ENCODE measurements at regions not wholly inside any gene's neighbourhood (a gene's known extent, or its start where the extent isn't known, plus 50 kb on each side); places are given as distances from the start of the nearest gene placed in this dataset.

DNA sequence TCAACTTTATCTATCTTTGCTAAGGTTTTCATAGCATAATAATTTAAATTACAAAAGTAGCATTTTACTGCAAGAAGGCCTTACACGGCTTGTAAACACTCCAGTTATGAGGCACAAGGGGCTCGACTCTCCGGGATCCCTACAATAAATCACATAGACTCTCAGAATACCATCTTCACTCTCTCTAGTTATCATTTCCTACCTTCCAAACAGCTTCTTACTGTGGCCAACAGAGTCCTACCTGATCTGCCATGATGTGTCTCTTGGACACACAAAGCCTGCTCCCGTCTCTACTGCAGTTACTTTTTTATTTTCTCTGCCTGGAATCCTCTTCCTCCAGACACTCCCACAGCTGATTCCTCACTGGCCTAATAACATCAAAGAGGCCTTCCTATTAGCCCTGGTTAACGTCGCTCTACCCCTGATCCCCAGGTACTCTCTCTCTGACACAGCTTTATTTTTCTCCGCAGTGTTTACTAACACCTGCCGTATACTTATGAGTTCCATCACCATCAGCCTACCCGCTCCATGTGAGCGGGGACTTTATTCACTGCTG, 559.6 kb upstream of the DIPK2B start:
- ATAC-seq, result no peak
- Histone ChIP-seq H4K20me1 (ENCODE audit: insufficient read depth, low read length) (no peaks in the 10 kb centered on the region), H3K4me2 (ENCODE audit: low read depth, low read length) (no peak overlapping the region), H3K36me3 (replicated peaks in 1 of 2; ENCODE audit: control insufficient read depth in 1 of 2, insufficient read depth in 2 of 2, low read length in 2 of 2) (no peaks in the 10 kb centered on the region; a peak in 1 of 5 replicates), H3K9ac (ENCODE audit: insufficient read depth, low read depth, low read length) (no peak overlapping the region), H3K27ac (ENCODE audit: extremely low read length, insufficient read depth, low read length) (no peak overlapping the region), H3K4me1 (ENCODE audit: insufficient read depth, low read length) (peaks cover 23% of the 10 kb centered on the region), H3K9me3 (ENCODE audit: low read length) (no peaks in the 10 kb centered on the region), H3K4me3 (replicated peaks in 1 of 3; ENCODE audit: insufficient read depth in 1 of 3, low read depth in 2 of 3, low read length in 3 of 3) (no peak overlapping the region), H3K27me3 (ENCODE audit: control insufficient read depth in 1 of 2, insufficient read depth in 2 of 2, low read length in 2 of 2) (no peaks in the 10 kb centered on the region), H2AFZ (ENCODE audit: low read length) (no peak overlapping the region), H3K79me2 (ENCODE audit: insufficient read depth, low read length) (peaks cover 2% of the 10 kb centered on the region)
- TF ChIP-seq GMEB1 (CRISPR knock-in tag; IDR thresholded peaks at IDR 0.05; ENCODE audit: borderline replicate concordance), result no peak
- no peak for TF ChIP-seq GTF2F1 (IDR thresholded peaks at IDR 0.05; ENCODE audit: low read length)
- TF ChIP-seq, protein P1, sequence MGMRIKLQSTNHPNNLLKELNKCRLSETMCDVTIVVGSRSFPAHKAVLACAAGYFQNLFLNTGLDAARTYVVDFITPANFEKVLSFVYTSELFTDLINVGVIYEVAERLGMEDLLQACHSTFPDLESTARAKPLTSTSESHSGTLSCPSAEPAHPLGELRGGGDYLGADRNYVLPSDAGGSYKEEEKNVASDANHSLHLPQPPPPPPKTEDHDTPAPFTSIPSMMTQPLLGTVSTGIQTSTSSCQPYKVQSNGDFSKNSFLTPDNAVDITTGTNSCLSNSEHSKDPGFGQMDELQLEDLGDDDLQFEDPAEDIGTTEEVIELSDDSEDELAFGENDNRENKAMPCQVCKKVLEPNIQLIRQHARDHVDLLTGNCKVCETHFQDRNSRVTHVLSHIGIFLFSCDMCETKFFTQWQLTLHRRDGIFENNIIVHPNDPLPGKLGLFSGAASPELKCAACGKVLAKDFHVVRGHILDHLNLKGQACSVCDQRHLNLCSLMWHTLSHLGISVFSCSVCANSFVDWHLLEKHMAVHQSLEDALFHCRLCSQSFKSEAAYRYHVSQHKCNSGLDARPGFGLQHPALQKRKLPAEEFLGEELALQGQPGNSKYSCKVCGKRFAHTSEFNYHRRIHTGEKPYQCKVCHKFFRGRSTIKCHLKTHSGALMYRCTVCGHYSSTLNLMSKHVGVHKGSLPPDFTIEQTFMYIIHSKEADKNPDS (CRISPR knock-in tag; IDR thresholded peaks at IDR 0.05), result no peak
- no peak for TF ChIP-seq ZNF232 (CRISPR knock-in tag; IDR thresholded peaks at IDR 0.05; ENCODE audit: borderline replicate concordance)
- TF ChIP-seq, protein P2, sequence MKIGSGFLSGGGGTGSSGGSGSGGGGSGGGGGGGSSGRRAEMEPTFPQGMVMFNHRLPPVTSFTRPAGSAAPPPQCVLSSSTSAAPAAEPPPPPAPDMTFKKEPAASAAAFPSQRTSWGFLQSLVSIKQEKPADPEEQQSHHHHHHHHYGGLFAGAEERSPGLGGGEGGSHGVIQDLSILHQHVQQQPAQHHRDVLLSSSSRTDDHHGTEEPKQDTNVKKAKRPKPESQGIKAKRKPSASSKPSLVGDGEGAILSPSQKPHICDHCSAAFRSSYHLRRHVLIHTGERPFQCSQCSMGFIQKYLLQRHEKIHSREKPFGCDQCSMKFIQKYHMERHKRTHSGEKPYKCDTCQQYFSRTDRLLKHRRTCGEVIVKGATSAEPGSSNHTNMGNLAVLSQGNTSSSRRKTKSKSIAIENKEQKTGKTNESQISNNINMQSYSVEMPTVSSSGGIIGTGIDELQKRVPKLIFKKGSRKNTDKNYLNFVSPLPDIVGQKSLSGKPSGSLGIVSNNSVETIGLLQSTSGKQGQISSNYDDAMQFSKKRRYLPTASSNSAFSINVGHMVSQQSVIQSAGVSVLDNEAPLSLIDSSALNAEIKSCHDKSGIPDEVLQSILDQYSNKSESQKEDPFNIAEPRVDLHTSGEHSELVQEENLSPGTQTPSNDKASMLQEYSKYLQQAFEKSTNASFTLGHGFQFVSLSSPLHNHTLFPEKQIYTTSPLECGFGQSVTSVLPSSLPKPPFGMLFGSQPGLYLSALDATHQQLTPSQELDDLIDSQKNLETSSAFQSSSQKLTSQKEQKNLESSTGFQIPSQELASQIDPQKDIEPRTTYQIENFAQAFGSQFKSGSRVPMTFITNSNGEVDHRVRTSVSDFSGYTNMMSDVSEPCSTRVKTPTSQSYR (CRISPR knock-in tag; IDR thresholded peaks at IDR 0.05; ENCODE audit: borderline replicate concordance), result no peak
- 97% methylated on average over 10 of the region's 10 CpGs for WGBS (ENCODE audit: low lambda C conversion rate)
- no peak for FAIRE-seq
- BruUV-seq (replicated peaks), result no TSS peak
- in situ Hi-C loops (cut with HindIII; ENCODE audit: extremely low pct_ligation_motif_present, low pct_unique_long_range_greater_than_20kb), result loop anchor here (25.0 kb wide), 1 partner anchor 248 kb away; no protein-coding TSS in a partner anchor
- POLR2A ChIA-PET, result interaction anchor here (1.2 kb wide), 1 partner anchor 10 kb away, joined by 4 read pairs; no protein-coding TSS in a partner anchor
- intact Hi-C loops (cut with micrococcal nuclease; ENCODE audit: unreplicated experiment), result no loop called here
- CTCF ChIA-PET (ENCODE audit: low intra/inter-chr PET ratio, low total read pairs), result no interaction called here
- DNase-seq (ENCODE audit: low spot score), result no peak
